GM18517 (cell line): ENCODE measurements at regions not wholly inside any gene's neighbourhood (a gene's known extent, or its start where the extent isn't known, plus 50 kb on each side); places are given as distances from the start of the nearest gene placed in this dataset.

ENCODE experiments used
- ATAC-seq: cut with Tn5 transposase; IDR thresholded peaks from one replicate; pipeline ENCODE4 v1.9.1; 2021; ENCODE audit warnings: mild to moderate bottlenecking, moderate library complexity; ENCODE audit not compliant: unreplicated experiment

DNA sequence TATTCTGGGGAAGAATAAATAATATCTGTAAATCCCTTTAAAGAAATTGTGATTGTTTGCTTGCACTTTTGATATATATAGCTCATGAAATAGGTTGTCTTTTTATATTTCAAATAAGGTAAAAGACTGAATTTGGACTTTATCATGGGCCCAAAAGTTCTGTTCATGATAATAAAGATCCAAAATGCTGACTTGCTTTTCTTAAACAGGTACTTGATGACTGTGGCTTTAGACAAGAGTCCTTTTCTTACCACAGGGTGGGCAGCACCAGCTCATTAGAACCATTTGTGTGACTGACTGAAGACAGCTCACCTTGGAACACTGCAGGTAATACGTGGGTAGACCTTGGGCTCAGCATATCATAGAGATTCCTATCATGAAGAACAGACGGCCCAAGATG is 432.6 kb downstream of the ETNK1 start:
- ATAC-seq: no peak

DNA sequence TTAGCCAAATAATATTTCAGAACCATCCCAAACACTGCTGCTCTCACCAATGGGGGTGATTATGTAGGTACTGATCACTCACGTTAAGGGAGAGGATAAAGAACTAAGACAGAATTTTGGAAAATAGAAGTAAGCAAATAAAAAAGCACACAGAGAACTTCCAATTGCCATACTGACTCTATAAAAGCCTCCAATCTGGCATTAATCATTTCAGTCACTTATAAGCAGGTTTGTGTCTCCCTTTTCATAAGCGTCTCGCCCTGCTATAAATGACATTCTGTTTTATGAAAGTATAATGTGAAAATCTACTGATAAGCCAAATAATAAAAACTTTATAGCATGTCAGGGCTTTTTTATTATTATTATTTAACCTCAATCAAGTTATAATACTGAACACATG is 435.2 kb downstream of the ETNK1 start:
- no peak for ATAC-seq

DNA sequence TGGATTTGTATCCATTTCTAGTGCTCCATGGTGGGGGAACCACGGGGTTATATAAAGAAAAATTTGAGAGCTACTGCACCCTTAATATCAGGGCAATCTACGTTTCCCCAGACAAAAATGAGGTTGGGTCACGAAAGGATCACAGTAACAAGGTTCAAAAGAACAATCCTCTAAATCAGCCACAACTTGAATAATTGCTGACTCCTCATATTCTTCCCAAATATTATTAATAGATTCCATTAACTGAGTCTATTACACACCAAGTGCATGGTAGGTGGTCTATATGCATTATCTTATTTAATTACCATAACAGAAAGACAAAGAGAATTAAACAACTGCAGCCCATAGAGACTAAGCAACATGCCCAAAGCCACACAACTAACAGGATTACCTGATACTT is 438.2 kb downstream of the ETNK1 start:
- ATAC-seq: no peak

DNA sequence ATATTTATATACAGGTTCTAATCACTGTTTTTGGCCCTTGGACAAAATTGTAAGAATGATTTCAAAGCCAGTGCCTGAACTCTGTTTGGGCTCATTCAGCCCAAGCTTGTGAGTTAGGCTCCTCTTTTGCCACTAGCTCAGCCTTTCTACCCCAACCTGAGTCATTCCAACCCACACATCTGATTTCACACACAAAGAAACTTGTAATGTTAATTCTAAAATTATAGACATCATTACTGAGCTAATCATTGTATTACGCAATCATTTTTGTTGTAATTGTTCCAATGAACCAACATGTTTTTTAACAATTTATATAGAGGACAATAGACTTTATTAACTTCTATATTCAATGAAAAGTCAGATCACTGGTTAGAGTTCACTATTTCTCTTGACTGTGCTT is 441.1 kb downstream of the ETNK1 start:
- no peak for ATAC-seq

DNA sequence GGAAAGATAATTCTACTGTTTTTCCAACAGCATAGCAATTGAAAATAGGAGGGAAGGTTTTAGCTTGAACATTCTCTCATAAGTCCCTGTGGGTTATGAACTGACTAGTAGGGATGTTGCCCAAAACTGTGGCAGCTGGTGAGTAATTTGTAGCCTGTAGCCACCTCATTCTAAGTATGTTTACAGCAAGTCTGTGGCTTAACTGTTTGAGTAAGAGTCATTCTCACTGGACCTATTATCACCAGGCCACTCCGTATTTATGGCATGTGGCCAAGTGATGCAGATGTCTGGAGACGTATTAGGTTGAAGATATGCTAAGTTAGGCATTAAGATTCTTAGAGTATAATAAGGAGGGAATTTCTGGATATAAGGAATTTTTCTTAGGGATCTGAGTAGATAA is 458.3 kb downstream of the ETNK1 start:
- no peak for ATAC-seq

DNA sequence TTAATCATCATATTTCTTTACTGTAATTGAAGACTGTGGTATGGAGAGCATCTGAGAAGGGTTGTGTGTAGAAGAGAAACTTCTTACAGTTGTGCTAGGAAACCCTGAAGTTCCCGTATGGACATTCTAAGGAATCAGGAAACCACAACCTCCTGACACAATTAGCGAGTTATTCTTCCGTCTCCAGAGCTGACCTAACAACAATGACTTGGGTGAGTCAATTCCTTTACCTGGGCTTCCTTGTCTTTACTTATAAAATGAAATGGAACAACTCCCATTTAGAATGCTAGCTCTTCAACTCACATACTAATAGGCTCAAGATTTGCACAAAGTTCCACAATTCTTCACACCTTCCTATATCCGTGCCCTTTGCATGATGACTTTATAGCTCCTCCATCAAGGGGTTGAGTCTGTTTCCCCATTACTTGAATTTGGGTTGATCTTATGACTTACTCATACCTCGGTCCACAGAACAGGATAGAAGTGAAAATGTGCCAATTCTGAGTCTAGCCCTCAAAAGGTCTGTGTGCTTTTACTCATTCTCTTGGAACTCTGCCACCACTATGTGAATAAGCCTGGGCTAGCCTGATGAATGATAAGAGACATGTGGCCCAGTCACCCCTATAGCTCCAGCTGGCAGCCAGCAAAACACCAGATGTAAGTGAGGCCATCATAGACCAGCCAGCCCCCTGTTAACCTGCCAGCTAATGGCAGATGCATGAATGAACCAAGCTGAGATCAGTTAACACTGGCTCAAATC is 459.4 kb downstream of the ETNK1 start:
- no peak for ATAC-seq

DNA sequence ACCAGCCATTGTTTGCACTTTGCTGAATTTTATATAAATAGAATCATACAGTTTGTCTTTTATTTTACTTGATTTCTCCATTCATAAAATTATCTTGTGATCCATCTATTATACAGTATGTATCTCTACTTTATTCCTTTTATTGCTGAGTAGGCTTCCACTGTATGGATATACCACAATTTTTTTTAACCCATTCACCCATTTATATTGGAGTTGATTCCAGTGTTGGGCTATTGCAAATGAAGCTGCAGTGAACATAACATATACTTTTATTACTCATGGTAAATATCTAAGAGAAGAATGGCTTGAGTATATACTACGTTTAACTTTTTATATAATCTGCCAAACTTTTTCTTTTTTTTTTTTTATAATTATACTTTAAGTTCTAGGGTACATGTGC is 463.6 kb downstream of the ETNK1 start:
- no peak for ATAC-seq

DNA sequence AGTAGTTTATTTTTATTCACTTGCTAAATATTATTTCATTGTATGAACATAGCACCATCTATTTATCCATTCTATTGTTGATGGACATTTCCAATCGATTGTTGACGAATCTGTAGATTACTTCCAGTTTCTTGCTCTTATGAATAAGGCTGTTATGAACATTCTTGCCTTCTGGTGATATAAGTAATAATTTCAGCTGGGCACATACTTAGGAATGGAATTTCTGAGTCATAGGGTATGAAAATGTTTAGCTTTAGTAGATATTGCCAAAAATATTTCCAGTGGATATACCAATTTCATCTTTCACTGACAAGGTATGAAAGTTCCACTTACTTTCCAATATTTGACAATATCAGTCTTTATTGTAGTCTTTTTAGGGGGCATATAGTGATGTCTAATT is 468.5 kb downstream of the ETNK1 start:
- no peak for ATAC-seq

DNA sequence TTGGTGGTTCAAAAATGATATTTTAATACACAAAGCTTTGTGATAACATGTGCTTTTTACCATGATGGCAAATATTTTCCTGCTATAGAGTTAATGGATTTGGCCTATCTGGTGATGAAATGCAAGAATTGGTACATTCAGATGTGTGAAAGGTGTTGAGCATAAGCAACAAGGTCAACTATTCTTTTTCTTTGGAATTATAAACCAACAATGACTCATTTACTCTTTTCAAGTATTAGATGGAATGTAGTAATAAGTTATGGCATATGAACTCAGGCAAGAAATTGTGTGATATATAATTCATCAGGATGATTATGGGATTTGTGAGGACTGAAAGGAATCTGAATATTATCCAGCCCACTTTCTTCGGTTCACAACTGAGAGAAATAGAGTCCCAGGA is 471.4 kb downstream of the ETNK1 start:
- ATAC-seq: no peak

DNA sequence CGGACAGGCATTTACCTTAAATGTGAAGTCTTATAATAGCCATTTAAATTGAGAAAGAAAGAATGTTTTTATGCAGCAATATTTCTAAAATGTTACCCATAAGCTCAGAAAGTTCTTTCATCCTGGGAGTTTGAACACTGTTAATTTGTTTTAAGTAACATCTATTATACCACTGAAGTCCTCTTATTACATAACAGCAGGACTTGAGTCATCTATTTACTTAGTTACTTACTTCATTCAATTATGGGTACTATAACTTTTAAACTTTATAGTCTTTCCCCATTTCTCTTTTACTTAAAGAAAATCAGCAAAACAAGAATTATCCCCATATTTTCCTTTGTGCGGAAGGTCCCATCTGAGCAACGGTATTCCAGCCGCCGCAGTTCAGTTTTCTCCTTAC is 473.1 kb downstream of the ETNK1 start:
- ATAC-seq: no peak

DNA sequence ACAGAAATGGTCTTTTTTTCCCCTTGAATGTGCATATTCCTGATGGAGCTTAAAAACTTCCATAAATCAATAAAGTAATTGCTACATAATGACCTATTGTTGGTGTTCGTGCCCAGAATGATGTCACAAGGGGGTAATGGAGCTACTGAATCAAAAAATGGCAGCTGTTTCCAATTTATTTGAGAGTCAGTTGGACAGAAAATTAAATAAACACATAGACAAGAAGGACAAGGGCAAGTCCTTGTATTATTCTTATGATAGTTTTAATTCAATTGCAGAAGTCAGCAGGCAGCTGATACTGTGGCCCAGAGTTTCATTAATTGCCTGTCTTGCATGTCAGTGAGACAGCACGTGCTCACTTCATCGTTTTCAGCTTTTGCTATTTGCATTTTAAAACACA is 473.5 kb downstream of the ETNK1 start:
- ATAC-seq: no peak

DNA sequence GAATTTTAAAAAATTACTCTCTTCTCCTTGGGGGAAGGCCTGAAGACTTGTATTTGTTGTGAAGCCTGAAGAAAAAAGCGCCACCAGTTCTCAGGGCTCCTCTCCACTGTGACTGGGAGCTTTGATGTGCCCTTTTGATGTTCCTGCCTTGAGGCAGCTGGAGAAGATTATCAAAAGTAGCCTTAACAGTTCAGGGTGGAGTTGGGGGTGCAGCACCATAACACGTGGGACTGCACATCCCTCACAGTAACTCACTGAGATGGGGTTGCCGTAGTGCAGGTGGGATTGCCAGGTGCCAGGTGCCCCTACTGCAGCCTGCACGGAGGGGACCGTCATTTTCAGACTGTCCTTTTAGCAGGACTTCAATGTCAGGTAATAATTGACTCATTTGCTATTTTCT is 474.1 kb downstream of the ETNK1 start:
- no peak for ATAC-seq

DNA sequence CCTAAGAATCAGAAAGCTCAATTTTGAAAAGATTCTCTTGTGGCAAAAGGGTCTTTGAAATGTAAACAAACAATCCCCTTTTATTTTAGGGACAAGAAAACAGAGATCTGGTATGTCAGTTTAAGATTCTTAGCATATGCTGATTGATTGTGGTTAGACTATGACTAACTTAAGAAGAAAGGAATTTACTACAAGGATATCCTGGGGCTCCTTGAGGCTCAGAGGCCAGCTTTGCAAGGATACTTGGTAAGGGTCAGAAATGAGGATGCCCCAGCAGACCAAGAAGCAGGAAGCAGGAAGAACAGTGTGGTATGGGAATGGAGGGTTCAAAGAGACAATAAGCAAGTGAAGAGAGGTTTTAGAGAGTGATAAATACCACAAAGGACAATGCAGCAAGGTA is 474.6 kb downstream of the ETNK1 start:
- no peak for ATAC-seq

DNA sequence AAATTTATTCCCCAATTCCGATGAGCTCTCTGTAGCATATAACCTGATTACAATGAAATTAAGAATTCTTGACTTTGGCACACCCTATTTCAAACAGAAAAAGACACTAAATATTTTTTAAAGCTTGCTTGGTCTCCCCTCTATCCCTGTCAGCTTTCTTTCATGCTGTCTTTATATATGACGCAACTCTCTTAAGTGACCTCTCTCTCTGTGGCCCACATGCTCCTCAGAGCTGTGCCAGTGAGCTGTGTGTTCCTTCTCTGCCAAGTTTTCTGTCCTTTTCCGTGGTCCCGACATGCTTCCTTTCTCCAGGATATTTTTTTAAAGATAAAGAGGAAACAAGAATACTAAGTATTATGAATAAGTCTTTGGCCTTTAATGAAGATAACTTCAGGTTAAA is 484.0 kb downstream of the ETNK1 start:
- ATAC-seq: no peak

DNA sequence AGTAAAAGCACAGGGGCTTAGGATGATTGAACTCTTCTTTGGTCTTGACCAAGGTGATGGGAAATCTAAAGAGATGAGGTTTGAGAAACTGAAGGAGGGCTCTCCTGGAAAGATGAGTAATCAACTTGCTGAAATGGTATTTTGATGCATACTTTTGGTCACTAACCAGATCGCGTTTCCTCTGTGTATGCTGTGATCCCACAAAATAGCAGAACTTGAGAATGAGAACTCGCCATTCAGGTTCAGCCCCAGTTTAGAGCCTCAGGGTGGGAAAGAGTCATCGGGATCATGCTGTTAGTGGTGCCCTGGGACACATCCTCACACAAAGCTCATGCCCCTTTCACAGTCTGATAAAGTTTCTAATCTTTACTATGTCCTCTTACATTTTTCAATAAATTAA is 488.8 kb downstream of the ETNK1 start:
- no peak for ATAC-seq

DNA sequence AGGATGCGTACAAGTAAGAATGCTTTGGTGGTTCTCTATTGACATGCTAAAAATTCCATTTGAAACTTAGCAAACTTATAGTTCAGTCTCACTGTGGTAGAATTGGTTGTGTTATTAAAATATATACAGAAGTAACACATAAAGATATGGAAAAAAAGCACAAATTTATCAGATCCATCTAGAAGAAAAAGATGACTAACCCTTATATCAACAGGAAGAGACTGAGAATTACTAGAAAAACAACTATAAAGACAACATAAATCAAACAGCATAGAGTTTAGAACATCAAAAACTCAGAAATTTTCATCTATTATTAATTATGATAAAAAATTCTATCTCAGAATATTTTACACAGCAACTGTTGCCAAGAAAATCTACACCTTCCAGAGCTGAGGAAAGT is 491.0 kb downstream of the ETNK1 start:
- no peak for ATAC-seq

DNA sequence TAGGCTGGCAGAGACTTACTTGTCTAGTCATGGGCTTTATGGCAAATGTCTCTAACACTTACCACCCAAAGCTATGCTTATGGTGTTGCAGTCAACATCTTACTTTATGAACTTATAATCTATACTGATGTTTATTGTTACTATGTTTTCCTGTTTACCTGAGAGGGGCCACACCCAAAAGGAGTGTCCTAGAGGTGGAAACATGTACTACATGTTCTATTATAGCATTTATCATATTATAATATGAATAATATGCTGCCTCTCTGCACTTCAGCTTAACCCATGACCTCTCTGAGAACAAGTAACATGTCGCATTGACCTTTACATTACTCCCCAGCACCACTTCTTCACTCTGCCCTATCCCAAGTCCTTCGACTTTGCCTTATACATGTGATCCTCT is 501.8 kb downstream of the ETNK1 start:
- ATAC-seq: no peak

DNA sequence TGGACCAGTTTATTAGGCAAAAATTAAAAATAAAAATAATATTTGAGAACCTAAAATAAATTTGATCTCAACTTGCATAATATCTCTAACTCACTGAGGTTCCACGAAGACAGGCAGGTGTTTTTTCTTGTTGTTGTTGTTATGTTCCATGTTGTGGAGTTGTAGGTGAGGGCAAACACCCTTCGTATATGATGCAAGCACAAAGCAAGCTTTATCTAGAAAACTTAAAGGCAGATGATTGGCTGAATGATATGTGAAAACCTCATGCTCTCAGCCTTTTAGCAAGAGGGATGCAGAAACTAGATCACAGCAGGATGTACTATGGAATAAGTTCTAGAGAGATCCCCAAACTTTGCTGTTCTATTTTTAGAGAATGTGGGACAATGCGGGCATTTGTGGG is 502.7 kb downstream of the ETNK1 start:
- no peak for ATAC-seq

DNA sequence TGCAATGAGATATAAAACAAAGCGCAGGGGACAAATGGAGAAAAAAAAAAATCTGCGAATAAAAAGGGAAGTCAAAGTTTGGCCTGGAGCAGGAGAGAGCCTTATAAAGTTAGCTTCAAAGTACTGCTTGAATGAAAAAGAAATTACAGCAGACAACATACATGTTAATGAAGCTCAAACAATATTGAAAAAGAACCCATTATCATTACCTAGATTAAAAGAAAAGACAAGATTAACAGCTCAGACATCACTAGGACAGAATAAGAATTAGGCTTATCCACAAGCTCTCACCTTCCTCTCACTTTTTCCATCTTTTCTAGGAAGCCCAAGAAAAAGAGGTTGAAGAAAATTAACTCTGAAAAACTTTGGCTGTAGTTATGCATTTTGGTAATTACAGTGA is 503.5 kb downstream of the ETNK1 start:
- ATAC-seq: no peak

DNA sequence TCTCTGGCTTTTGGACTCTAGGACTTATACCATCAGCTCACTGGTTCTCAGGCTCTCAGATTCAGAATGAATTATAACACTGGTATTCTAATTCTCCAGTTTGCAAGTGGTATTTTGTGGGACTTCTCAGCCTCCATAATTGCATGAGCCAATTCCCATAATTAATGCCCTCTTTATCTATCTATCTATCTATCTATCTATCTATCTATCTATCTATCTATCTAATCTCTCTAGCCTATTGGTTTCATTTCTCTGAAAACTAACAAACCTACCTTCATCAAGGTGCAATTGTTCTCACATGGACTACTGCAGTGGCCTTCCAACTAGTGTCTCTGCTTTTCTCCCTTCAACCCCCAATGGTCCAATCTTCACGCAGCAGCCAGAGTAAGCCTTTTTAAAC is 507.4 kb downstream of the ETNK1 start:
- no peak for ATAC-seq

DNA sequence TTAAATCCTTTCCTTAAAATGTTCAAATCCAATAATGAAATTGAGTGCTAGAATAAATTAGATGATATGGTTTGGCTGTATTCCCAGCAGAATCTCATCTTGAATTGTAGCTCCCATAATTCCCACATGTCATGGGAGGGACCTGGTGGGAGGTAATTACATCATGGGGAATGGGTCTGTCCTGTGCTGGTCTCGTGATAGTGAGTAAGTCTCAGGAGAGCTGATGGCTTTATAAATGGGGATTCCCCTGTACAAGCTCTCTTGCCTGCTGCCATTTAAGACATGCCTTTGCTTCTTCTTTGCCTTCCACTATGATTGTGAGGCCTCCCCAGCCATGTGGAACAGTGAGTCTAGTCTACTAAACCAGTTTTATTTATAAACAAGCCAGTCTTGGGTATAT is 508.5 kb downstream of the ETNK1 start:
- no peak for ATAC-seq

DNA sequence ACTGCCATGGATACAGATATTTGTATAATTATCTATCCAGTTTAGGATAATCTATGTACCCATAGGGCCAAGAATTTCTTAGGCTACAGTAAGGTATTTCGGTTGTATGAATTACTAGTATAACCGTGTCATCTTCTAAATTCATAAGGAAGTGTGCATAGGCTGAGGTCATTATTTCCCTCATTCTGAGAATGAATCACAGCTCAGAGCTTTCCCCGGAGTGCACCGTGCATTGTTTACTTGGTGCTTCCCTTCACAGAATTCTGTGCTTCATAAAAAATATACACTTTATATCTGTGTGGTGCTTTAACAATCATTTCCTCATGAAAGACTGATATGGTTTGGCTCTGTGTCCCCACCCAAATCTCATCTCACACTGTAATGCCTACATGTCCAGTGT is 514.1 kb downstream of the ETNK1 start:
- ATAC-seq: no peak

DNA sequence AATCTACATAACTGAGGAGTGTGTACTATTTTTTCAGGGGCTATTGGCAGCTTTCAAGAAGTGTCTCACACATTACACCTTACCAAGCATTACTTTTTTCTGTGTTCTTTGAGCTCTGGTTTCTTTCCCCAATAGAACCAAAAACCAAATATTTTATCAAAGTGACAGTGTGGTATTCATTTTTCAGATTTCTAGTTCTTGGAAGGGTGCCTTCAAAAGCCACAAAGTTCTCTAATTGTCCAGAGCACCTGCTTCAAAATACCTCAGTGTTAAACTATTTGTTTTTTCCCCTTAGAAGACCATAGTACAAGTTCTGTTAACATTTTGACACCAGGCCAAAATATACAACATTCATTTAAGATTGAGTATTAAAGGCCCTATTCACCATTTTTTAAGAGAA is 515.7 kb downstream of the ETNK1 start:
- ATAC-seq: no peak
